Anterior cingulate cortex (tissue), 58 donors: ENCODE measurements at regions not wholly inside any gene's neighbourhood (a gene's known extent, or its start where the extent isn't known, plus 50 kb on each side); places are given as distances from the start of the nearest gene placed in this dataset.

ENCODE experiments used
- DNase-seq, 58 donors: peaks; one replicate each; lab custom pipeline; 2025; lab: John Stamatoyannopoulos, UW

GRCh38 chr7:17632384-17632783, 307.9 kb downstream of the SNX13 start:
- DNase-seq = no peak

- no peak for DNase-seq
Observed at GRCh38 chr7:17633067-17633466, 307.2 kb downstream of the SNX13 start.

GRCh38 chr7:17638727-17639126, 301.6 kb downstream of the SNX13 start:
- DNase-seq = peak in 1 of 58 donors; percentile 21

- peak in 1 of 58 donors; percentile 22 for DNase-seq
Observed at GRCh38 chr7:17640730-17641377, 299.4 kb downstream of the SNX13 start.

- no peak for DNase-seq
Observed at GRCh38 chr7:17645500-17645899, 294.8 kb downstream of the SNX13 start.

GRCh38 chr7:17646253-17646956, 293.9 kb downstream of the SNX13 start:
- DNase-seq = no peak

- DNase-seq = no peak
Observed at GRCh38 chr7:17651341-17651740, 289.0 kb downstream of the SNX13 start.

- DNase-seq = peak in 13 of 58 donors; percentile 3 to 63 (median 10)
Observed at GRCh38 chr7:17651863-17652385, 288.4 kb downstream of the SNX13 start.

GRCh38 chr7:17654940-17655339, 285.4 kb downstream of the SNX13 start:
- no peak for DNase-seq

GRCh38 chr7:17659126-17659525, 281.2 kb downstream of the SNX13 start:
- DNase-seq = no peak

GRCh38 chr7:17660116-17660515, 280.2 kb downstream of the SNX13 start:
- DNase-seq = no peak

GRCh38 chr7:17661982-17662585, 278.2 kb downstream of the SNX13 start:
- DNase-seq = no peak

GRCh38 chr7:17663061-17663675, 277.1 kb downstream of the SNX13 start:
- no peak for DNase-seq

GRCh38 chr7:17665029-17665428, 275.3 kb downstream of the SNX13 start:
- no peak for DNase-seq

GRCh38 chr7:17668122-17668521, 272.2 kb downstream of the SNX13 start:
- no peak for DNase-seq

- DNase-seq = no peak
Observed at GRCh38 chr7:17669204-17669603, 271.1 kb downstream of the SNX13 start.

GRCh38 chr7:17671956-17672355, 268.3 kb downstream of the SNX13 start:
- DNase-seq = no peak

GRCh38 chr7:17672783-17673182, 267.5 kb downstream of the SNX13 start:
- no peak for DNase-seq

GRCh38 chr7:17674166-17674942, 265.9 kb downstream of the SNX13 start:
- DNase-seq = no peak

- DNase-seq = no peak
Observed at GRCh38 chr7:17674943-17675608, 265.2 kb downstream of the SNX13 start.
